ENCODE measurements at regions not wholly inside any gene's neighbourhood (a gene's known extent, or its start where the extent isn't known, plus 50 kb on each side); places are given as distances from the start of the nearest gene placed in this dataset.

- DNase-seq, result no peak
- Histone ChIP-seq H3K27ac (ENCODE audit: low read depth in 1 of 2, low read length in 2 of 2) (no peak overlapping the region), H3K36me3 (ENCODE audit: insufficient read depth, low read length) (no peaks in the 10 kb centered on the region), H3K4me3 (ENCODE audit: low read length) (no peak overlapping the region), H3K27me3 (ENCODE audit: control insufficient read depth in 1 of 2, insufficient read depth in 2 of 2, low read length in 2 of 2) (peaks cover 4 to 7% of the 10 kb centered on the region in 2 experiments), H3K4me1 (ENCODE audit: insufficient read depth, low read length) (no peaks in the 10 kb centered on the region), H3K9me3 (ENCODE audit: control insufficient read depth in 1 of 2, insufficient read depth in 1 of 2, low read length in 2 of 2) (no peaks in the 10 kb centered on the region)
- H3K27me3 Mint-ChIP-seq, result peaks cover 49% of the 10 kb centered on the region
- H3K4me3 Mint-ChIP-seq, result no peak overlapping the region
- H3K27ac Mint-ChIP-seq, result no peak overlapping the region
- ChIA-PET CTCF (no interaction called here), POLR2A (no interaction called here)
- H3K9me3 Mint-ChIP-seq, result no peaks in the 10 kb centered on the region
- ATAC-seq (ENCODE audit: poor library complexity), result no peak
- intact Hi-C loops (cut with DNase I, micrococcal nuclease), result no loop called here
- H3K4me1 Mint-ChIP-seq (ENCODE audit: low read depth), result no peaks in the 10 kb centered on the region
- no peaks in the 10 kb centered on the region for H3K36me3 Mint-ChIP-seq (ENCODE audit: low read depth)
- no peak for TF ChIP-seq CTCF (IDR thresholded peaks at IDR 0.05)
These were observed 135.9 kb upstream of the DYNLRB2 start for GRCh38 chr16:80404847-80405246.

- DNase-seq (no peak), ATAC-seq (ENCODE audit: poor library complexity) (no peak)
- TF ChIP-seq CTCF (IDR thresholded peaks at IDR 0.05), result no peak
- intact Hi-C loops (cut with DNase I, micrococcal nuclease), result no loop called here
- Histone ChIP-seq H3K27me3 (ENCODE audit: control insufficient read depth in 1 of 2, insufficient read depth in 2 of 2, low read length in 2 of 2) (peaks cover 4 to 7% of the 10 kb centered on the region in 2 experiments), H3K36me3 (ENCODE audit: insufficient read depth, low read length) (no peaks in the 10 kb centered on the region), H3K27ac (ENCODE audit: low read depth in 1 of 2, low read length in 2 of 2) (no peak overlapping the region), H3K4me3 (ENCODE audit: low read length) (no peak overlapping the region), H3K9me3 (ENCODE audit: control insufficient read depth in 1 of 2, insufficient read depth in 1 of 2, low read length in 2 of 2) (no peaks in the 10 kb centered on the region), H3K4me1 (ENCODE audit: insufficient read depth, low read length) (no peaks in the 10 kb centered on the region)
- H3K27me3 Mint-ChIP-seq, result peaks cover 49% of the 10 kb centered on the region
- H3K36me3 Mint-ChIP-seq (ENCODE audit: low read depth), result no peaks in the 10 kb centered on the region
- H3K4me1 Mint-ChIP-seq (ENCODE audit: low read depth), result no peaks in the 10 kb centered on the region
- no peaks in the 10 kb centered on the region for H3K9me3 Mint-ChIP-seq
- POLR2A ChIA-PET, result no interaction called here
- CTCF ChIA-PET, result no interaction called here
- no peak overlapping the region for H3K27ac Mint-ChIP-seq
- no peak overlapping the region for H3K4me3 Mint-ChIP-seq
These were observed 136.9 kb upstream of the DYNLRB2 start for GRCh38 chr16:80403894-80404293.

DNA sequence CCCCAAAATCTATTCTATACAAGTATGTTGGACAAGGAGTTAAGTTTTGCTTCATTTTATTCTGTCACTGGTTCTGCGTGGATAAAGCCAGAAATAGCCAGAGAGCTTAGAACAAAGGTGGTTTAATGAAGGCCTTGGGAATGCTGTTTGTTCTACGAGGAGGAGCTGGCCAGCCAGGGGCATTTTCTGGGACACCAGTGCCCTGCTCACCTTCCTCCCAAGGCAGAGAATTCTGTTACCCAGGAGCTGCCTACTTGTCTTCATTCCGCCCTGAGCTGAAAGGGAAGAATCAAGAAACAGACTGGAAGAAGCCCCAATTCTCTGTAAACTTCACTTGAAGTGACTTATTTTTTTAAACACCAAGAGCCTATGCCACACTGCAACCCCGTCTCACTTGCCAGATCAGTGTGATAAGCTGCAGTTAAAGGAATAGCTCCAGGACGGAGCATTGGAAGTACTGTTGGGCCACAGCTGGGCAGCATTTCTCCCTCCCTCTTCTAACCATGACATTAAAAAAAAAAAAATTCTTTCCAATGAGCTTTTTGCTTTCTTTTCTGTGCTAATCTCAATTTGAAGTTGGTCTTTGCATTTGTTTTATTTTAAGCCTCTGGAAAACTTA, 149.8 kb upstream of the DYNLRB2 start:
- H3K9me3 Mint-ChIP-seq, result no peaks in the 10 kb centered on the region
- Histone ChIP-seq H3K36me3 (ENCODE audit: insufficient read depth, low read length) (no peaks in the 10 kb centered on the region), H3K4me3 (ENCODE audit: low read length) (no peak overlapping the region), H3K4me1 (ENCODE audit: insufficient read depth, low read length) (no peaks in the 10 kb centered on the region), H3K27ac (ENCODE audit: low read depth in 1 of 2, low read length in 2 of 2) (no peak overlapping the region), H3K9me3 (ENCODE audit: control insufficient read depth in 1 of 2, insufficient read depth in 1 of 2, low read length in 2 of 2) (peaks cover 0 to 7% of the 10 kb centered on the region in 2 experiments), H3K27me3 (ENCODE audit: control insufficient read depth in 1 of 2, insufficient read depth in 2 of 2, low read length in 2 of 2) (peaks cover 0 to 11% of the 10 kb centered on the region in 2 experiments)
- no peak for ATAC-seq (ENCODE audit: poor library complexity)
- no peak overlapping the region for H3K27ac Mint-ChIP-seq
- no peaks in the 10 kb centered on the region for H3K4me1 Mint-ChIP-seq (ENCODE audit: low read depth)
- no peak overlapping the region for H3K4me3 Mint-ChIP-seq
- peaks cover 41% of the 10 kb centered on the region for H3K27me3 Mint-ChIP-seq
- DNase-seq, result no peak
- H3K36me3 Mint-ChIP-seq (ENCODE audit: low read depth), result no peaks in the 10 kb centered on the region
- no peak for TF ChIP-seq CTCF (IDR thresholded peaks at IDR 0.05)
- ChIA-PET POLR2A (no interaction called here), CTCF (no interaction called here)
- intact Hi-C loops (cut with DNase I, micrococcal nuclease), result no loop called here

Data from CD4-positive, alpha-beta T cell (primary cell).